GM21576 (cell line): ENCODE measurements at regions not wholly inside any gene's neighbourhood (a gene's known extent, or its start where the extent isn't known, plus 50 kb on each side); places are given as distances from the start of the nearest gene placed in this dataset.
"Not testable (repeated sequence)": the region's sequence is repeated elsewhere in the genome, so short reads cannot be mapped to it uniquely, and the experiment has no call there.

ENCODE experiments used
- ATAC-seq: cut with Tn5 transposase; IDR thresholded peaks from one replicate; pipeline ENCODE4 v1.9.1; 2021; ENCODE audit warnings: mild to moderate bottlenecking, moderate library complexity; ENCODE audit not compliant: unreplicated experiment

DNA sequence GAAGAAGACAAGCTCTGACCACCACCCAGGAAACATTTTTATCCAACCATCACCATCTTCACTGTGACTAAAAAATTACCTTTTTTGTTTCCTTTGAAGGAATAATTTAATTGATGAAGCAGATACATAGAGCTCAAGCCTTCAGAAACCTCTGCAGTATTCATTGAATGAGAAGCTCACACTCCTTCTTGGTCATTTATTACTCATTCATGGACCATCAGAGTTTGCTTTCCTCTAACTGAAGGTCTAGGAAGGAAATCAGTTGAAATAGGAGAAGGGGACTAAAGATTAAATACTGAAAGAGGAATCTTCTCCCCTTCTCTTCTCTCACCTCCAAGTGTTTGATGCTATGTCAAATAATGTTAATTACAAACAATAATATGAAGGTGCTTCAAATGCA lies 290.6 kb upstream of the KLF3 start:
- no peak for ATAC-seq

GRCh38 chr4:38377195-38377594 lies 286.8 kb upstream of the KLF3 start:
- ATAC-seq, result no peak

- ATAC-seq, result no peak
Measured at GRCh38 chr4:38378478-38378877, 285.5 kb upstream of the KLF3 start.

DNA sequence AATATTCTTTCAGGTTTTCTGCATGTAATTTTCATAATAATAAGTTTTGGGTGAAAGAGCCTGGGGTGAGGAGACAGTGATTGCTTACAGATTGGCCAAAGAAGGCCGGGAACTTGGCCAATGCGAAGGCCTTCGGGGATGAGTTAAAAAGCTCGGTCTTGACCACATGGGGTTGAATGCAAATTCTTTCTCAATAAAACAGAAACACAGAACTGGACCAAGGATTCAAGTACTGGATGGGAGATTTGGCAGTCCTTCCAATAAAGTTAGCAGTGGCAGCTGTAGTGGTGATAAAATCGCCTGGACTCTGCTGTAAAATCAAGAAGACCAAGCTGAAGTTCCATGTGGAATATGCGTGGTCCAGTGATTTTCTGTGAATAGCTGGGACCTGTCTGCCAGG lies 282.2 kb upstream of the KLF3 start:
- no peak for ATAC-seq

- ATAC-seq, result no peak
Measured at GRCh38 chr4:38382520-38382919, 281.5 kb upstream of the KLF3 start.

GRCh38 chr4:38383646-38384121 lies 280.3 kb upstream of the KLF3 start:
- no peak for ATAC-seq

DNA sequence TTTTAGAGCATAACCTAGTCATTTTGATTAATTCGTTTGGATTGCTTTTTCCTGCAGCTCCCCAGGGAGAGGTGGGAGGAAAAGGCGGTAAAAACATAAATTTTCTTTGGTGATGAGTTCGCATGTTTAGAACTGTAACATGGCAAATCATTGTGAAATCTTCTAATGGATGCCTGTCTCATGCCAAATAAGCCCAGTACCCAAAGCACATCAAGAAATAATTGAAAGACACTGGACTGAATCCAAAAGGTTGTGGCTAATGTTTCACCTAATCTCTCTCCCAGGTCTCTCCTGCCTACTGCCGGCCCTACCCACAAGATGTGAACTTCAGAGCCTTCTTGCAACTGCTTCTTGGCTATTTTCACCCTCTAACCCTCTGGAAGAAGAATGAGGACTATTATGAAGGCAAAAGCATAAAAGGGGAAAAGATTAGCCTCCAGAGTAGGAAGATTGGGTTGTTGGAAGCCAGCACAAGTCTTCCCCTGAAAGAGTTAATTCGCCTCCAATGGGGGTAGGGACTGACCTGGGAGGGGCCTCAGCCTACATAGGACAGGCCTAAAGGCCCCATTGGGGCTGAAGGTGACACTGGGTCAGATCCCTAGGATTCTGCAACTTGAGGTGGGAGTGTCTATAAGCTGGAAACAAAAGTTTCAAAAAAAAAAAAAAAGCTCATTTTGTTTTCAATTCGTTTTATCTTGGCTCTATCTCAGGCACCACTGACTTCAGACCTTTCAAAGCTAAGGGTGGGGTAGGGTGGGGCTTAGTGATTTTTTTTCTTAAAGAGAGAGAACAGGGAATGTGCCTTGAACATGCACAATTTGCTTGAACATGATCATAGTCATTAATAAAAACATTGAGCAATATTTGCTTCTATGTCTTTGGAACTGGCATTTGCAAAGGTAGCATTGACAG lies 278.6 kb upstream of the KLF3 start:
- ATAC-seq, result no peak

DNA sequence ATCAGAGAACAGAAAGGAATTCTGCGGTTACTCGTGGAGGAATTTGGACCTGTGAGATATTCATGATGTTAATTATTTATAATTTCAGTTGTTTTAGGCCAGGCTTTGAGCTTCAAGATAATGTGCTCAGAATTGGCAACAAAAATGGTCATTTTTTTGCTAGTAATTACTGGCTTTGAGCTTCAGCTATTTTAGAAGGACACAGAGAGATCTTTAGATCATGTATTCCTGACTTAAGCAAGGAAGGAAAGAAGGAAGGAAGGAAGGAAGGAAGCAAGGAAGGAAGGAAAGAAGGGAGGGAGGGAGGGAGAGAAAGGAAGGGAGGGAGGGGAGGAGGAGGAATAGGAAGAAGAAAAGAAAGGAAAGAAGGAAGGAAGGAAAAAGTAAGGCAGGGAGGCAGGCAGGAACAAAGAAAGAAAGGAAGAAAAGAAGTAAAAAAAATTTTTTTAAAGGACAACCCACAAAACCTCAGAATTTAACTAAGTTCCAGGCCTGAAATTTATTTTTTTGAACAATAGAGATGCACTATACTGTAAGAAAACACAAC lies 277.9 kb upstream of the KLF3 start:
- no peak for ATAC-seq

DNA sequence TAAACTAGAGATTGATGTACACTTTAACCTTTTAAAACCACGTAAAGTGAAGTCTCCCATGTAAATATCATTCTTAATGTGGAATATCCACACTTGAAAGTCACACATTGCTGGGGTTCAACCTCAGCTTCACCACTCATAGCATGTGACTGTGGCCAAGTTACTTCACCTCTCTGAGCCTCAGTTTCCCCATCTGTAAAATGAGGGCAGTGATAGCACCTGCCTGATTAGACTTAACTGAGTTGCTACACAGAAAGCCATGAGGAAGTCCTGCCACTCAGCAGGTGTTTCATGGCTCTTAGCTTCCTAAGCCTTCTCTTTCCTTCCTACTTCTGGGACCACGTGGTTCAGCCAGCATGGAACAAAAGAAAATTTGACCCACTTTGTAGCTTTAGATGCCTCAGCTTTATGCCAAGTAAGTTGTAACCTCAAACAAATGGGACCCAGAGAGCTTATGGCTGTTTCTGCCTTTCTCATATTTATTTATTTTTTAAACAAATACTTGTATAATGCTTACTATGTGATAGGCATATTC lies 277.3 kb upstream of the KLF3 start:
- ATAC-seq, result no peak

DNA sequence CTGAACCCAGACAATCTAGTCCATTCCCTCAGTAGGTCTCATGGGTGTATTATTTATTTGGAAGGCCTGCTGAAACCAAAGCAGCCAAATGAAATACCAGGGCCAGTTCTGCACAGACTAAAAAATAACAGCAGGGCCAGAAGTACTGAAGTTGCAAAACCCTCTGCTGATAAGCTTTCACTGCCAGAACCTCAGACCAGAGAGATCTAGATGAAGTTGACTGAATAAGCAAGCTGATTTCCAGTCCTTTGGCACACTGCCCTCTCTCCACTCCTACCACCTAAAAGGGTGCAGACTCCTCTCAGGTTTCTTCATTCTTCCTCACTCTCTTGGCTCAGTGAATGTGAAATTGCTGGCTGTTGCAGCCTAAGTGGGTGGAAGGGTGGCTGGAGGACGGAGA lies 276.7 kb upstream of the KLF3 start:
- no peak for ATAC-seq

- no peak for ATAC-seq
Measured at GRCh38 chr4:38387819-38388218, 276.2 kb upstream of the KLF3 start.

DNA sequence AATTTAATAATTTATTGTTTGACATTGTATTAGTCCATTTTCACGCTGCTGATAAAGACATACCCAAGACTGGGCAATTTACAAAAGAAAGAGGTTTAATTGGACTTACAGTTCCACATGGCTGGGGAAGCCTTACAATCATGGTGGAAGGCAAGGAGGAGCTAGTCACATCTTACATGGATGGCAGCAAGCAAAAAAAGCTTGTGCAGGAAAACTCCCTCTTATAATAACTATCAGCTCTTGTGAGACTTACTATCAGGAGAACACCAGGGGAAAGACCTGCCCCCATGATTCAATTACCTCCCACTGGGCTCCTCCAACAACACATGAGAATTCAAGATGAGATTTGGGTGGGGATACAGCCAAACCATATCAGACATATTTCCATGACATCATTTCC lies 275.1 kb upstream of the KLF3 start:
- ATAC-seq, result not testable (repeated sequence)

DNA sequence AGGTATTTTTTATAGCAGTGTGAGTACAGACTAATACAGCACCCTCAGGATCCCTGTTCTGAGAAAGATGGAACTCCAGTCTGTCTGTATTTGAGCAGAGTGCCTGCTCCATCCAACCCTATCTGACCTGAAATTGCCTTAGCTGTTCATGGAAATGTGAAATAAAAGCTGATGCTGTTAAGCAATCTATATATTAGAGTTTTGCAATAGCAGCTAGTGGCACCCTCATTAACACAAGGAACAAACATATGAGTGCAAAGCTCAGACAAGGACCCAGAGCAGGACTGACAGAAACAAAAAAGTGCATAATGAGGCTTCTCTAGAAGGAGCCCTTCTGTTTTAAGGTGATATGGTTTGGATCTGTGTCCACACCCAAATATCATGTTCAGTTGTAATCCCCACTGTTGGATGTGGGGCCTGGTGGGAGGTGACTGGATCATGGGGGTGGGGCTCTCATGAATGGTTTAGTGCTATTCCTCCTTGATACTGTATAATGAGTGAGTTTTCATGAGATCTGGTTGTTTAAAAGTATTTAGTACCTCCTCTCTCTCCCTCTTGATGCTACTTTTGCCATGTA lies 272.9 kb upstream of the KLF3 start:
- no peak for ATAC-seq

DNA sequence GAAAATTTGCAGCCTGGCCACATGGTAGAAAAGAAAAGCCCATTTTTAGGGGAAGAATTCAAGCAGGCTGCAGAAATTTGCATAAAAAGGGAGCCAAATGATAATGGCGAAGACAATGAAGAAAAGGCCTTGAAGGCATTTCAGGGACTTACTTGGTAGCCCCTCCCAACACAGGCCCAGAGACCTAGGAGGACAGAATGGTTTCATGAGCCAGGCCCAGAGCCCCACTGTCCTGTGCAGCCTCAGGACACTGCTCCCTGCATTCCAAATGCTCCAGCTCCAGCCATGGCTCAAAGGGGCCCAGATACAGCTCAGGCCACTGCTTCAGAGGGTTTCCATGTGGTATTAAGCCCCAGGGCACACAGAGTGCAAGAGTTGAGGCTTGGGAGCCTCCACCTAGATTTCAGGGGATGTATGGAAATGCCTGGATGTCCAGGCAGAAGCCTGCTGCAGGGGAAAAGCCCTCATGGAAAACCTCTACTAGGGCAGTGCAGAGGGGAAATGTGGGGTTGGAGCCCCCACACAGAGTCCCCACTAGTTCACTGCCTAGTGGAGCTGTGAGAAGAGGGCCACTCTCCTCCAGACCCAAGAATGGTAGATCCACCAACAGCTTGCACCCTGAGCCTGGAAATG lies 271.7 kb upstream of the KLF3 start:
- ATAC-seq, result no peak

GRCh38 chr4:38396091-38396490 lies 267.9 kb upstream of the KLF3 start:
- no peak for ATAC-seq

DNA sequence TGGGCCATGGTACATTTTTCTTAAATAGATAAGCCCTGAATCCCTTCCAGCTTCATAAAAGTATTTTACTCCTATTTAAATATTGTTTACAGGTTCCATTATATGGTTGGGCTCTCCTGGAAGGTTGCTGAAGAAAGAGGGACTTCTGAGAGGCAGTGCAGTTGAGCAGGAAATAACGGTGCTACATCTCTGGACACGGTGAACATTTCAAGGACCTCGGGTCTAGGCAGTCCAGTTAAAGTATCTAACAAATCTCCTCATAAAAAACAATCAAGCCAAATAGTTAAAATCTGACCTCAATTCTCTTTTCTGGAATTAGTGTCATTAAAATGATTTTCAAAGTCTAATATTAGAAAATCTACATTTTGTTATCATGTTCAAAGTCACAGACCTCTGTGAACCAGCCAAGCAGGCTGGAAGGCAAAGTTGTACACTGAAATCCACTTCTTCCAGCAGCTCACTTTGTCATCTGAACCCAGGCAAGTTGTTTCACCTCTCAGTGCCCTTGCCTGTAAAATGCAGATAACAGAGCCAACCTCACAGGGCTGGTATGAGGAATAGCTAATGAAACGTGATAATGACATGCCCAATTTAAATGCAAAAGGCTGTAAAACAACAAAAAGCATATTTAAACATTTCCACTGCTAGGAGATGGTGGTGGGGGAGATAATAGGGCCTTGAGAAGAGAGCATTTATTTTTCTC lies 267.0 kb upstream of the KLF3 start:
- no peak for ATAC-seq

- no peak for ATAC-seq
Measured at GRCh38 chr4:38400946-38401345, 263.1 kb upstream of the KLF3 start.

GRCh38 chr4:38406243-38406642 lies 257.8 kb upstream of the KLF3 start:
- no peak for ATAC-seq

DNA sequence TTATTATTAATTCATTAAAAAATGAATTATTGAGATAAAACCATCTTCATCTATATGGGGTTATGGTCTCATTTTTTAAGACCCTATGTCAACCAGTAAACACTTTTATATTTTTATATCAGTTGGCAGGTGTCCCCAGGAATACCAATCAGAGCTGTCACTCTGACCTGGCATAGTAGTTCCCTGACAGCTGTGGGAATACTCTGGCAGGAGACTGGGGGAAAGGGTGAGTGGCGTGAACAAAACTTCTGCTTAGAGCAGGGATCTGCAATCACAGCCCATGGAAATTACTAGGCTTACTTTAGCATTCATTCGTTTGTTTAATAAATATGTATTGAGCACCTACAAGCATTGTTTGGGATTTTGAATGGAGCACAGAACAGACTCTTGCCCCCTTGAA lies 254.1 kb upstream of the KLF3 start:
- ATAC-seq, result no peak

- ATAC-seq, result peak; percentile 92
Measured at GRCh38 chr4:38411092-38411491, 252.9 kb upstream of the KLF3 start.
